Hepatocyte (in vitro differentiated cells): ENCODE measurements at regions not wholly inside any gene's neighbourhood (a gene's known extent, or its start where the extent isn't known, plus 50 kb on each side); places are given as distances from the start of the nearest gene placed in this dataset.

Experiments used
- DNase-seq: peaks from one replicate; pipeline ENCODE4 v3.0.0-alpha.2; 2016; ENCODE audit warnings: low spot score
- H2AFZ ChIP-seq: fragments of 200-600 bp; sonication (generic); 2 replicates; pipeline ENCODE4 v1.6.0; 2016; ENCODE audit warnings: antibody characterized with exemption, mild to moderate bottlenecking
- H3K27ac ChIP-seq: fragments of 200-600 bp; sonication (generic); 2 replicates; pipeline ENCODE4 v1.5.1; 2016; ENCODE audit warnings: mild to moderate bottlenecking
- H3K27me3 ChIP-seq: fragments of 200-600 bp; sonication (generic); 2 replicates; pipeline ENCODE4 v1.6.1; 2016
- H3K36me3 ChIP-seq: fragments of 200-600 bp; sonication (generic); replicated peaks from 2 replicates; pipeline ENCODE4 v1.5.1; 2016; ENCODE audit warnings: low read depth; ENCODE audit not compliant: insufficient read depth
- H3K4me1 ChIP-seq: fragments of 200-600 bp; sonication (generic); 2 replicates; pipeline ENCODE4 v1.5.1; 2016; ENCODE audit warnings: mild to moderate bottlenecking, moderate library complexity; ENCODE audit not compliant: insufficient read depth
- H3K4me2 ChIP-seq: fragments of 200-600 bp; sonication (generic); 2 replicates; pipeline ENCODE4 v1.6.0; 2016
- H3K4me3 ChIP-seq: fragments of 200-600 bp; sonication (generic); 2 replicates; pipeline ENCODE4 v1.5.1; 2016; ENCODE audit warnings: mild to moderate bottlenecking
- H3K79me2 ChIP-seq: fragments of 200-600 bp; sonication (generic); 2 replicates; pipeline ENCODE4 v1.6.0; 2017; ENCODE audit warnings: mild to moderate bottlenecking
- H3K9me2 ChIP-seq: fragments of 200-600 bp; sonication (generic); replicated peaks from 2 replicates; pipeline ENCODE4 v1.6.0; 2017; ENCODE audit warnings: mild to moderate bottlenecking; ENCODE audit not compliant: insufficient read depth
- H3K9me3 ChIP-seq: fragments of 200-600 bp; sonication (generic); 2 replicates; pipeline ENCODE4 v1.5.1; 2016; ENCODE audit warnings: low read depth, mild to moderate bottlenecking
- H4K20me1 ChIP-seq: fragments of 200-600 bp; sonication (generic); 2 replicates; pipeline ENCODE4 v1.6.0; 2016; ENCODE audit warnings: mild to moderate bottlenecking; ENCODE audit not compliant: insufficient read depth, poor library complexity, severe bottlenecking
- CTCF ChIP-seq: fragments of 200-600 bp; sonication (generic); IDR thresholded peaks from 2 replicates; pipeline ENCODE4 v1.5.1; 2016; ENCODE audit warnings: antibody characterized with exemption, mild to moderate bottlenecking; ENCODE audit not compliant: poor library complexity
- EZH2 ChIP-seq: fragments of 200-600 bp; sonication (generic); IDR thresholded peaks from 2 replicates; pipeline ENCODE4 v1.6.1; 2016; ENCODE audit warnings: antibody characterized with exemption, mild to moderate bottlenecking, borderline replicate concordance
- EZH2phosphoT487 ChIP-seq: fragments of 200-600 bp; sonication (generic); IDR thresholded peaks from one replicate; pipeline ENCODE4 v1.6.1; 2018; ENCODE audit warnings: antibody characterized with exemption, mild to moderate bottlenecking, low read depth, moderate library complexity; ENCODE audit not compliant: unreplicated experiment, severe bottlenecking
- WGBS: methylation state at CpG from one replicate; pipeline ENCODE4 v1.1.6; 2016; ENCODE audit warnings: low lambda C conversion rate; ENCODE audit errors: missing lambda C conversion rate; 5-methylcytosine and 5-hydroxymethylcytosine counted together

- TF ChIP-seq EZH2phosphoT487: no peak
- H3K4me2 ChIP-seq: no peak overlapping the region
- no peaks in the 10 kb centered on the region for H3K9me2 ChIP-seq
- H3K9me3 ChIP-seq: no peaks in the 10 kb centered on the region
- H3K79me2 ChIP-seq: no peaks in the 10 kb centered on the region
- no peak overlapping the region for H3K27ac ChIP-seq
- H3K4me3 ChIP-seq: no peak overlapping the region
- no peak overlapping the region for H2AFZ ChIP-seq
- H3K36me3 ChIP-seq: no peaks in the 10 kb centered on the region
- 71% methylated on average over 3 of the region's 3 CpGs for WGBS
- no peaks in the 10 kb centered on the region for H4K20me1 ChIP-seq
- H3K27me3 ChIP-seq: no peaks in the 10 kb centered on the region
- peaks cover 4% of the 10 kb centered on the region for H3K4me1 ChIP-seq
- no peak for DNase-seq
Measured at GRCh38 chr18:43627848-43628530, 350.7 kb upstream of the SYT4 start.

GRCh38 chr18:43634994-43635393 lies 357.7 kb upstream of the SYT4 start:
- H2AFZ ChIP-seq: no peak overlapping the region
- no peak overlapping the region for H3K4me2 ChIP-seq
- H3K9me3 ChIP-seq: no peaks in the 10 kb centered on the region
- no peak for TF ChIP-seq EZH2phosphoT487
- no peak for TF ChIP-seq CTCF
- no peak for TF ChIP-seq EZH2
- H3K4me1 ChIP-seq: peaks cover 4% of the 10 kb centered on the region
- H3K9me2 ChIP-seq: no peaks in the 10 kb centered on the region
- WGBS: 35% methylated on average over 2 of the region's 2 CpGs
- no peaks in the 10 kb centered on the region for H3K36me3 ChIP-seq
- no peaks in the 10 kb centered on the region for H3K27me3 ChIP-seq
- H4K20me1 ChIP-seq: no peaks in the 10 kb centered on the region
- peak overlapping the region; percentile 31 for H3K27ac ChIP-seq
- no peak overlapping the region for H3K4me3 ChIP-seq
- H3K79me2 ChIP-seq: no peaks in the 10 kb centered on the region
- no peak for DNase-seq

- Histone ChIP-seq H3K9me2 (no peaks in the 10 kb centered on the region), H2AFZ (no peak overlapping the region), H3K27ac (peak overlapping the region; percentile 10), H3K27me3 (no peaks in the 10 kb centered on the region), H3K79me2 (no peaks in the 10 kb centered on the region), H3K4me3 (no peak overlapping the region), H3K9me3 (no peaks in the 10 kb centered on the region), H4K20me1 (no peaks in the 10 kb centered on the region), H3K4me1 (peaks cover 4% of the 10 kb centered on the region), H3K36me3 (no peaks in the 10 kb centered on the region), H3K4me2 (no peak overlapping the region)
- TF ChIP-seq CTCF (no peak), EZH2phosphoT487 (no peak), EZH2 (no peak)
- WGBS: 82% methylated on average over 3 of the region's 3 CpGs
- no peak for DNase-seq
Measured at GRCh38 chr18:43635397-43635796, 358.1 kb upstream of the SYT4 start.

GRCh38 chr18:43642727-43643330 lies 365.5 kb upstream of the SYT4 start:
- 89% methylated on average over 4 of the region's 4 CpGs for WGBS
- H4K20me1 ChIP-seq: no peaks in the 10 kb centered on the region
- H3K9me3 ChIP-seq: no peaks in the 10 kb centered on the region
- H3K4me2 ChIP-seq: no peak overlapping the region
- no peak overlapping the region for H2AFZ ChIP-seq
- no peak for DNase-seq
- H3K9me2 ChIP-seq: no peaks in the 10 kb centered on the region
- no peak overlapping the region for H3K4me3 ChIP-seq
- TF ChIP-seq EZH2phosphoT487 (no peak), EZH2 (no peak), CTCF (no peak)
- H3K36me3 ChIP-seq: no peaks in the 10 kb centered on the region
- no peaks in the 10 kb centered on the region for H3K79me2 ChIP-seq
- no peak overlapping the region for H3K27ac ChIP-seq
- no peaks in the 10 kb centered on the region for H3K27me3 ChIP-seq
- H3K4me1 ChIP-seq: no peaks in the 10 kb centered on the region
